ENCODE measurements at regions not wholly inside any gene's neighbourhood (a gene's known extent, or its start where the extent isn't known, plus 50 kb on each side); places are given as distances from the start of the nearest gene placed in this dataset.

GRCh38 chr7:17242504-17242903, 55.9 kb upstream of the AHR start:
- DNase-seq = no peak

- DNase-seq = no peak
These were observed 53.7 kb upstream of the AHR start for GRCh38 chr7:17244786-17245185.

- DNase-seq = no peak
These were observed 51.1 kb upstream of the AHR start for GRCh38 chr7:17247357-17247756.

DNA sequence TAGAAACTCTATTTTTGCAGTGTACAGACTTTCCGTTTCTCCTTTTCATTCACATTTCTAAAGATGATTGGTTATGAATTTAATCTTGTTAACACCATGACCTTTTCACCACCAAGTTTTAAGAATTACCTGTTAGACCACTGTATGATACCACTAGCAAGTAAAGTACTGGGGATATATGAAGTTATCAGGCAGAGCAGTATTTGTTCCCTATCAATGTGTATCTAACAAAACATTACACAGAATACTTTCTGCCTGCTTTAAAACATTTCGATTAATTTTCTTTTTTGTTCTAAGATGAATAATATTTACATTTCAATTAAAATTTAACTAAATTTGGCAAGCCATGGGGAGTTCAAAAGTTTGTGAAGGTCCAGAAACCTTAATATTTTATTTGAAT, 49.9 kb upstream of the AHR start:
- no peak for DNase-seq

Data from EL (cell line).